ENCODE measurements at regions not wholly inside any gene's neighbourhood (a gene's known extent, or its start where the extent isn't known, plus 50 kb on each side); places are given as distances from the start of the nearest gene placed in this dataset.

- Mint-ChIP-seq H3K4me1 (peaks cover 18% of the 10 kb centered on the region), H3K36me3 (no peaks in the 10 kb centered on the region), H3K27me3 (ENCODE audit: insufficient read depth, low read depth) (no peaks in the 10 kb centered on the region), H3K9me3 (no peaks in the 10 kb centered on the region), H3K4me3 (no peak overlapping the region), H3K27ac (no peak overlapping the region)
- no peak for TF ChIP-seq CTCF (IDR thresholded peaks at IDR 0.05)
- no peak for TF ChIP-seq EZH2 (IDR thresholded peaks at IDR 0.05)
- TF ChIP-seq EZH2phosphoT487 (IDR thresholded peaks at IDR 0.05), result no peak
- Histone ChIP-seq H3K4me2 (no peak overlapping the region), H3K9me3 (ENCODE audit: low read depth) (no peaks in the 10 kb centered on the region), H3K4me3 (no peak overlapping the region), H3K27me3 (no peaks in the 10 kb centered on the region), H3F3A (ENCODE audit: low read depth) (no peaks in the 10 kb centered on the region), H2AFZ (replicated peaks) (no peak overlapping the region), H3K4me1 (peaks cover 5% of the 10 kb centered on the region), H3K27ac (no peak overlapping the region), H4K20me1 (ENCODE audit: low read depth) (no peaks in the 10 kb centered on the region), H3K36me3 (no peaks in the 10 kb centered on the region), H3K79me2 (ENCODE audit: low read depth) (no peaks in the 10 kb centered on the region), H3K9ac (no peak overlapping the region)
- no peak for DNase-seq (ENCODE audit: low spot score)
These were observed 664.2 kb upstream of the COBL start for GRCh38 chr7:51980812-51981211.

- Histone ChIP-seq H3K9me3 (ENCODE audit: low read depth) (no peaks in the 10 kb centered on the region), H2AFZ (replicated peaks) (no peak overlapping the region), H3K27me3 (no peaks in the 10 kb centered on the region), H3K27ac (no peak overlapping the region), H3K9ac (no peak overlapping the region), H3K4me1 (peaks cover 5% of the 10 kb centered on the region), H3K4me3 (no peak overlapping the region), H3K4me2 (no peak overlapping the region), H4K20me1 (ENCODE audit: low read depth) (no peaks in the 10 kb centered on the region), H3K79me2 (ENCODE audit: low read depth) (no peaks in the 10 kb centered on the region), H3K36me3 (no peaks in the 10 kb centered on the region), H3F3A (ENCODE audit: low read depth) (no peaks in the 10 kb centered on the region)
- Mint-ChIP-seq H3K9me3 (no peaks in the 10 kb centered on the region), H3K4me1 (peaks cover 18% of the 10 kb centered on the region), H3K27ac (no peak overlapping the region), H3K4me3 (no peak overlapping the region), H3K36me3 (no peaks in the 10 kb centered on the region), H3K27me3 (ENCODE audit: insufficient read depth, low read depth) (no peaks in the 10 kb centered on the region)
- DNase-seq (ENCODE audit: low spot score), result no peak
- TF ChIP-seq EZH2phosphoT487 (IDR thresholded peaks at IDR 0.05), result no peak
- TF ChIP-seq CTCF (IDR thresholded peaks at IDR 0.05), result no peak
These were observed 663.7 kb upstream of the COBL start for GRCh38 chr7:51980313-51980712.

- no peaks in the 10 kb centered on the region for H4K20me1 ChIP-seq (ENCODE audit: low read depth)
- no peak overlapping the region for H3K4me3 ChIP-seq
- H3K27me3 ChIP-seq, result no peaks in the 10 kb centered on the region
- H3K36me3 ChIP-seq, result no peaks in the 10 kb centered on the region
- Mint-ChIP-seq H3K27me3 (ENCODE audit: insufficient read depth, low read depth) (no peaks in the 10 kb centered on the region), H3K4me1 (peaks cover 14% of the 10 kb centered on the region), H3K4me3 (no peak overlapping the region), H3K36me3 (no peaks in the 10 kb centered on the region), H3K9me3 (no peaks in the 10 kb centered on the region), H3K27ac (no peak overlapping the region)
- H3K27ac ChIP-seq, result no peak overlapping the region
- TF ChIP-seq EZH2phosphoT487 (IDR thresholded peaks at IDR 0.05) (no peak), CTCF (IDR thresholded peaks at IDR 0.05) (no peak), EZH2 (IDR thresholded peaks at IDR 0.05) (no peak)
- no peak overlapping the region for H3K4me2 ChIP-seq
- peaks cover 13% of the 10 kb centered on the region for H3K4me1 ChIP-seq
- H3F3A ChIP-seq (ENCODE audit: low read depth), result no peaks in the 10 kb centered on the region
- no peak overlapping the region for H3K9ac ChIP-seq
- H3K79me2 ChIP-seq (ENCODE audit: low read depth), result no peaks in the 10 kb centered on the region
- H2AFZ ChIP-seq (replicated peaks), result no peak overlapping the region
- no peak for DNase-seq (ENCODE audit: low spot score)
- H3K9me3 ChIP-seq (ENCODE audit: low read depth), result no peaks in the 10 kb centered on the region
These were observed 661.3 kb upstream of the COBL start for GRCh38 chr7:51977913-51978312.

GRCh38 chr7:51973939-51974338 lies 657.3 kb upstream of the COBL start:
- Mint-ChIP-seq H3K27ac (no peak overlapping the region), H3K36me3 (no peaks in the 10 kb centered on the region), H3K9me3 (peaks cover 4% of the 10 kb centered on the region), H3K27me3 (ENCODE audit: insufficient read depth, low read depth) (no peaks in the 10 kb centered on the region), H3K4me1 (no peaks in the 10 kb centered on the region), H3K4me3 (no peak overlapping the region)
- H3K79me2 ChIP-seq (ENCODE audit: low read depth), result no peaks in the 10 kb centered on the region
- no peak overlapping the region for H3K9ac ChIP-seq
- H3F3A ChIP-seq (ENCODE audit: low read depth), result no peaks in the 10 kb centered on the region
- H3K36me3 ChIP-seq, result no peaks in the 10 kb centered on the region
- no peak overlapping the region for H3K27ac ChIP-seq
- peak; percentile 12 for DNase-seq (ENCODE audit: low spot score)
- no peak overlapping the region for H3K4me3 ChIP-seq
- no peaks in the 10 kb centered on the region for H3K27me3 ChIP-seq
- TF ChIP-seq EZH2phosphoT487 (IDR thresholded peaks at IDR 0.05), result no peak
- no peak for TF ChIP-seq EZH2 (IDR thresholded peaks at IDR 0.05)
- TF ChIP-seq CTCF (IDR thresholded peaks at IDR 0.05), result no peak
- no peaks in the 10 kb centered on the region for H4K20me1 ChIP-seq (ENCODE audit: low read depth)
- no peaks in the 10 kb centered on the region for H3K9me3 ChIP-seq (ENCODE audit: low read depth)
- H3K4me1 ChIP-seq, result peaks cover 7% of the 10 kb centered on the region
- peak overlapping the region; percentile 43 for H2AFZ ChIP-seq (replicated peaks)
- H3K4me2 ChIP-seq, result no peak overlapping the region

Measured in neural progenitor cell (in vitro differentiated cells).